Skeletal muscle satellite cell (primary cell): ENCODE measurements at regions not wholly inside any gene's neighbourhood (a gene's known extent, or its start where the extent isn't known, plus 50 kb on each side); places are given as distances from the start of the nearest gene placed in this dataset.
"Not testable (repeated sequence)": the region's sequence is repeated elsewhere in the genome, so short reads cannot be mapped to it uniquely, and the experiment has no call there.

ENCODE experiments used
- H3K27me3 ChIP-seq: 2 replicates; pipeline ENCODE4 v1.7.0; 2013; ENCODE audit warnings: low read length; ENCODE audit not compliant: control insufficient read depth, insufficient read depth
- H3K36me3 ChIP-seq: 2 replicates; pipeline ENCODE4 v1.7.0; 2013; ENCODE audit warnings: mild to moderate bottlenecking, control low read depth, low read length; ENCODE audit not compliant: insufficient read depth
- H3K4me1 ChIP-seq: 2 replicates; pipeline ENCODE4 v1.7.0; 2013; ENCODE audit warnings: low read length; ENCODE audit not compliant: control insufficient read depth, insufficient read depth
- H3K4me2 ChIP-seq: 2 replicates; pipeline ENCODE4 v1.7.0; 2013; ENCODE audit warnings: mild to moderate bottlenecking, low read length
- H3K4me3 ChIP-seq: 2 replicates; pipeline ENCODE4 v1.7.0; 2013; ENCODE audit warnings: low read length
- H3K9ac ChIP-seq: 2 replicates; pipeline ENCODE4 v1.7.0; 2013; ENCODE audit warnings: mild to moderate bottlenecking, low read depth, low read length, moderate library complexity
- H3K9me3 ChIP-seq: replicated peaks from 2 replicates; pipeline ENCODE4 v1.7.0; 2013; ENCODE audit warnings: mild to moderate bottlenecking, control low read depth, low read length

DNA sequence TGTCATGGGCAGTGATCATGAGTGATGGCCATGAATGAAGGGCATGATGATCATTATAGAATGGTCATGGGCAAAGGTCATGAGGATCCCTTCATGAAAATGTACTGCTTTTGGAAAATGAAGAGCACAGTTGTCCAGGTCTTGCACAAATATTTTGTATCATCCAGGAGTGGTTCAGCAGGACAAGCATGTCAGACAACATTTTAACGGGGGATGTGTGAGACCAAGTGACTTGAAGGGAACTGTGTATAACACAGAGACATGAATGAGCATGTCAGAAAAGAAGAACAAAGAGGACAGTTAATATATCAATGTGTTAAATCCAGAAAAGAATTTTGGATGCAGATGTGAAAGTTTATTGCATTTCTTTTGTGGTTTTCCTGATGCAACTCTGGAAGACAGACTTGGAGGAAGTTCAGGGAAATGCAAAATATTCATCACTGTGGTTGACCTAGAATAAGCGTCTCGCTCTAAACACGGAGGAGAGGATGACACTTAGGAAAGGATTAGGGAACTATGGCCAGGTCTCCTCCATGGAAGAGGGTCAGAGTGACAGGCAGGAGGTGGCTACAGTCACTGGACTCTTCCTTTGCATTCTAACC is 116.1 kb upstream of the IRX4 start:
- Histone ChIP-seq H3K27me3 (no peaks in the 10 kb centered on the region), H3K4me1 (no peaks in the 10 kb centered on the region), H3K9me3 (no peaks in the 10 kb centered on the region), H3K4me2 (no peak overlapping the region), H3K4me3 (no peak overlapping the region), H3K36me3 (no peaks in the 10 kb centered on the region), H3K9ac (no peak overlapping the region)

DNA sequence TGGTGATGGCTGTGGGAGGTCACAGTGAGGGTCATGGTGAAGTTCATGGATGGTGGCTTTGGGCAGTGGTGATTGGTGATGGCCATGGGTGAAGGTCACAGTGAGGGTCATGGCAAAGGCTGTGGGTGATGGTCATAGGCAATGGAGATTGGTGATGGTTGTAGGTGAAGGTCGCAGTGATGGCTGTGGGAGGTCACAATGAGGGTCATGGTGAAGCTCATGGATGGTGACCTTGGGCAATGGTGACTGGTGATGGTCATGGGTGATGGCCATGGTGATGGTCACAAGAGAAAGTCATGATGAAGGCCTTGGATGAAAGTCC is 115.6 kb upstream of the IRX4 start:
- Histone ChIP-seq H3K4me1 (no peaks in the 10 kb centered on the region), H3K36me3 (no peaks in the 10 kb centered on the region), H3K9ac (no peak overlapping the region), H3K27me3 (no peaks in the 10 kb centered on the region), H3K4me3 (no peak overlapping the region), H3K4me2 (no peak overlapping the region), H3K9me3 (no peaks in the 10 kb centered on the region)

DNA sequence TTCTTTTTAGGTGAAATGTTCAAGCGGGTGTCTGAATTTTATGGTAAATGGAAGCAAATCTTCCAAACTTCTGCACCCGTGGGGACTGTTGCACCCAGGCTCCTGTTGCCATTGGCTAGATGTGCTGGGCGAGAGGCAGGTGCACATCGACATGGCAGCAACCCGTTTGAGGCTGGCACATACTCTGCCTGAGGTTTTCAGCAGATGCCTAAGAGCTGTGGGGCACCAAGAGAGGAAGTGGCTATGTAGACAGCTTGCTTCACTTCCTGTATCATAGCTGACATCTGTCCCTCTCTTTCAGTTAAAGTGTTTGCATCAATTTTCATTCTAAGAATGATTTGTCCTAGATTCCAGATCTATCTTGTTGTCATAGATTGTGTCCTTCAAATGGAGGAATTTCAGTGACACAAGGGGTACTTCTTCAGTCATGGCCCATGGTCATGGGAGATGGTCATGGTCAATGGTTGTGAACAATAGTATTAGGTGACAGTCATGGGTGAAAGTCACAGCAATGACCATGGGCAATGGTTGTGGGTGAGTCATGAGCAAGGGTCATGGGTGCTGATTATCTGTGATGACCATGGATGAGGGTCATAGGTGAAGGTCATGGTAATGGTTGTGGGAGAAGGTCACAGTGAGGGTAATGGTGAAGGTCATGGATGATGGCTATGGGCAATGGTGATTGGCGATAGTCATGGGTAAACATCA is 115.1 kb upstream of the IRX4 start:
- H3K4me2 ChIP-seq, result no peak overlapping the region
- no peak overlapping the region for H3K9ac ChIP-seq
- no peak overlapping the region for H3K4me3 ChIP-seq
- H3K9me3 ChIP-seq, result no peaks in the 10 kb centered on the region
- H3K4me1 ChIP-seq, result no peaks in the 10 kb centered on the region
- no peaks in the 10 kb centered on the region for H3K36me3 ChIP-seq
- no peaks in the 10 kb centered on the region for H3K27me3 ChIP-seq

GRCh38 chr5:1995491-1995890 is 112.8 kb upstream of the IRX4 start:
- H3K9me3 ChIP-seq, result no peaks in the 10 kb centered on the region
- H3K4me1 ChIP-seq, result no peaks in the 10 kb centered on the region
- H3K9ac ChIP-seq, result no peak overlapping the region
- no peak overlapping the region for H3K4me3 ChIP-seq
- H3K36me3 ChIP-seq, result no peaks in the 10 kb centered on the region
- no peak overlapping the region for H3K4me2 ChIP-seq
- H3K27me3 ChIP-seq, result no peaks in the 10 kb centered on the region

GRCh38 chr5:1987471-1987870 is 104.7 kb upstream of the IRX4 start:
- H3K4me1 ChIP-seq, result no peaks in the 10 kb centered on the region
- no peak overlapping the region for H3K9ac ChIP-seq
- H3K27me3 ChIP-seq, result no peaks in the 10 kb centered on the region
- H3K4me2 ChIP-seq, result no peak overlapping the region
- no peaks in the 10 kb centered on the region for H3K9me3 ChIP-seq
- no peaks in the 10 kb centered on the region for H3K36me3 ChIP-seq
- no peak overlapping the region for H3K4me3 ChIP-seq

DNA sequence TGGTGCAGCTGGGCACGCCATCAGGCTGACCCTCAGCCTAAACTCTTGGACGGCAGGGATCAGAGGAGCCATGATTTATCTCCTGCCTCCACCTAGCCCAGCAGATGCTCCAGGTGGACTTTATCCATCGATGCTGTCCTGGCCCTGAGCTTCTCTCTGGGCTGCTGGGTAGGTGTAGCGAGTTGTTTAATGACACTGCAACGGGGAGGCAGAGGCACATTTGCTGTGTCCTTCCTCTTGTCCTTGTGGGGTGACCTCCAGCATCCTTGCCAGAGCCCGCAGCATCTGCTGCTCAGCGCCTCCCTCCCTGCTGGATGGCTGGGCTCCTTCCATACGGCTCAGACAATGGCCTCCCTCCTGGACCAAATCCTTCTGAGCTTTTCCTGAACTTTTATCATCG is 103.1 kb upstream of the IRX4 start:
- Histone ChIP-seq H3K4me1 (no peaks in the 10 kb centered on the region), H3K36me3 (no peaks in the 10 kb centered on the region), H3K27me3 (no peaks in the 10 kb centered on the region), H3K4me2 (no peak overlapping the region), H3K9me3 (no peaks in the 10 kb centered on the region), H3K9ac (no peak overlapping the region), H3K4me3 (no peak overlapping the region)

DNA sequence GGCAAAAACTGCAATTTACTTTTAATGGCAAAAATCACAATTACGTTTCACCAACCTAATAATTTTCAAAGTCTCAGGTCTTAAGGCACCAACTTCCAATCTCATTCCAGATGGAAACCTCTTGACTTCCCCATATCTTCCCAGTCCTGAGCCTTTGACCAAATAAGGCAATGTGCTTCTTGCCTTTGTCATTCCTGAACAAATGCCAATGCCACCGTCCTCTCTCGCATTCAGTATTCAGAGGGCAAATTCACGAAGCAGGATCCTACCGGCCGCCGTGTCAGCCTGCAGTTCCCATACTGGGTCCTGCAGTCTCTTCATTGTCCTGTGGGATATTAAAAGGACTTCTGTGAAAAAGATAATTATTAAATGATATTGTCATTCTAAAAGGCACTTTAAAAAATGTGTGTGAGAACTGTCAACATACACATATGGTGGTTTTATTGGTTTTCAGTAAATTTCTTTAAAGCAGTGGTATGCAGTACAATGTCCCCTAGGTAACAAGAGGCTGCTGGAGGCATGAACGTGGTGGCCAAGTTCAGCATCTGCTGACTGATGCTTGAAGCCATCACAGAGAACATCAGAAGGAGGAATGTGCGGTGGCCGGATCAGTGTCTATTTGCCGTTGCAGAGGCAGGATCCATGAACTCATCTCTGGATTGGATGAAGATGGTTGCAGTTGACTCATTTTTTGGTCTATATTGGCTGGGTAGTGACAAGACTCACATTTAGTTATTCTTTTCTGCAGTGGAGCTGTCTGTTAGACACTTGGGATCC is 101.4 kb upstream of the IRX4 start:
- Histone ChIP-seq H3K9me3 (no peaks in the 10 kb centered on the region), H3K36me3 (no peaks in the 10 kb centered on the region), H3K27me3 (no peaks in the 10 kb centered on the region), H3K4me2 (no peak overlapping the region), H3K4me1 (no peaks in the 10 kb centered on the region), H3K4me3 (no peak overlapping the region), H3K9ac (no peak overlapping the region)

DNA sequence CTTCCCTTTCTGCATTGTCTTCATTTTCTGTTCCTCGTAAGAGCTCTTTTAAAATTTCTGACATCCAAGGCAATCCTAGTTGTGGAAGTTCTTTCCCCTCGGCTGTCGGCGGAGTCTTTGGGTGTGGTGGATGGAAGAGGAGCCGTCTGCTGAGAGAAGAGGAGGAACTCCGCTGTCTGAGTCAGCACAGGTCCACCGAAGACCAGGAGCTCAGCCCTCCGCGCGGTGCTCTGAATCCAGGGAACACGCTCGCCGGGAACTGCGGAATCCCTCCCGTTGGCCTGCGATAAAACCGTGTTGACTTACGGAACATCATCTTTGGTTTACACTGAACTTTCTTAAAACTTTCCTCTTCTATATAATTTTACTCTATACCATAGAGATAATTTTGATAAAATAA is 100.7 kb upstream of the IRX4 start:
- no peak overlapping the region for H3K4me2 ChIP-seq
- H3K4me3 ChIP-seq, result no peak overlapping the region
- no peaks in the 10 kb centered on the region for H3K27me3 ChIP-seq
- H3K36me3 ChIP-seq, result no peaks in the 10 kb centered on the region
- H3K9ac ChIP-seq, result no peak overlapping the region
- H3K4me1 ChIP-seq, result no peaks in the 10 kb centered on the region
- no peaks in the 10 kb centered on the region for H3K9me3 ChIP-seq

DNA sequence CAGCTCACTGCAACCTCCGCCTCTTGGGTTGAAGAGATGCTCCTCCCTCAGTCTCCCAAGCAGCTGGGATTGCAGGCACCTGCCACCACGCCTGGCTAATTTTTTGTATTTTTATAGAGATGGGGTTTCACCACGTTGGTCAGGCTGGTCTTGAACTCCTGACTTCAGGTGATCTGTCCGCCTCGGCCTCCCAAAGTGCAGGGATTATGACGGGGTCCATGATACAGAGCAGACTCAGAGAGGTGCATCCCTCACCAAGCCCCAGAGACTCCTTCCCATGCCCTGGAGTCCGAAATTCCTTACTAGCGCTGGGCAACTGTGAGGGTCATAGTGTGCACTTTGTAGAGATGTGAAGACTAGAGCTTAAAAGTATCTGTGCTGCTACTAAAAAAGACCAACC is 99.8 kb upstream of the IRX4 start:
- not testable (repeated sequence) for H3K4me1 ChIP-seq, H3K9ac ChIP-seq, H3K9me3 ChIP-seq, H3K4me2 ChIP-seq, H3K4me3 ChIP-seq, H3K36me3 ChIP-seq, H3K27me3 ChIP-seq

GRCh38 chr5:1975898-1976765 is 93.4 kb upstream of the IRX4 start:
- H3K9ac ChIP-seq, result no peak overlapping the region
- no peaks in the 10 kb centered on the region for H3K9me3 ChIP-seq
- H3K27me3 ChIP-seq, result no peaks in the 10 kb centered on the region
- H3K4me1 ChIP-seq, result no peaks in the 10 kb centered on the region
- no peaks in the 10 kb centered on the region for H3K36me3 ChIP-seq
- H3K4me3 ChIP-seq, result no peak overlapping the region
- H3K4me2 ChIP-seq, result no peak overlapping the region

- Histone ChIP-seq H3K27me3 (no peaks in the 10 kb centered on the region), H3K4me3 (no peak overlapping the region), H3K9ac (no peak overlapping the region), H3K9me3 (no peaks in the 10 kb centered on the region), H3K36me3 (no peaks in the 10 kb centered on the region), H3K4me1 (no peaks in the 10 kb centered on the region), H3K4me2 (no peak overlapping the region)
These were observed 92.6 kb upstream of the IRX4 start for GRCh38 chr5:1975406-1975715.
